Natural killer cell (primary cell): ENCODE measurements at regions not wholly inside any gene's neighbourhood (a gene's known extent, or its start where the extent isn't known, plus 50 kb on each side); places are given as distances from the start of the nearest gene placed in this dataset.

ENCODE experiments used
- ATAC-seq, 3 donors: fragments of 150-1000 bp in 2 of 3; fragments of 200-7000 bp in 1 of 3; cut with Tn5 transposase; 1 replicate in 1 of 3; 2 replicates in 2 of 3; pipeline ENCODE4 v1.10.0; 2021; ENCODE audit warnings: mild to moderate bottlenecking in 2 of 3, moderate library complexity in 2 of 3
- DNase-seq, 2 donors: peaks; one replicate each; pipeline versions ENCODE4 v3.0.0 to v3.0.0-alpha.2; 2013 to 2021; ENCODE audit warnings: mixed read lengths in 1 of 2
- H3K27ac ChIP-seq: one replicate; pipeline ENCODE4 v1.5.1; 2013; ENCODE audit warnings: mild to moderate bottlenecking, low read length
- H3K27me3 ChIP-seq: one replicate; pipeline ENCODE4 v1.6.1; 2013; ENCODE audit warnings: low read length; ENCODE audit not compliant: control insufficient read depth, insufficient read depth
- H3K36me3 ChIP-seq: one replicate; pipeline ENCODE4 v1.6.1; 2013; ENCODE audit warnings: low read length; ENCODE audit not compliant: control insufficient read depth, insufficient read depth
- H3K4me1 ChIP-seq: one replicate; pipeline ENCODE4 v1.6.1; 2013; ENCODE audit warnings: low read length; ENCODE audit not compliant: control insufficient read depth, insufficient read depth
- H3K4me3 ChIP-seq: one replicate; pipeline ENCODE4 v1.5.1; 2013; ENCODE audit warnings: low read length
- H3K9me3 ChIP-seq: one replicate; pipeline ENCODE4 v1.6.1; 2013; ENCODE audit warnings: low read length; ENCODE audit not compliant: control insufficient read depth, insufficient read depth
- H3K27ac Mint-ChIP-seq, 2 donors: one replicate each; pipeline ENCODE4 v1.8.0; 2022; ENCODE audit warnings: mild to moderate bottlenecking in 2 of 2, mixed read lengths in 2 of 2, moderate library complexity in 1 of 2
- H3K27me3 Mint-ChIP-seq, 2 donors: one replicate each; pipeline ENCODE4 v1.8.0; 2022; ENCODE audit warnings: low read depth in 2 of 2, mixed read lengths in 2 of 2
- H3K36me3 Mint-ChIP-seq: one replicate; pipeline ENCODE4 v1.8.0; 2022; ENCODE audit warnings: mixed read lengths
- H3K4me1 Mint-ChIP-seq, 2 donors: one replicate each; pipeline ENCODE4 v1.8.0; 2022; ENCODE audit warnings: mixed read lengths in 2 of 2
- H3K4me3 Mint-ChIP-seq: one replicate; pipeline ENCODE4 v1.8.0; 2022; ENCODE audit warnings: mild to moderate bottlenecking, moderate library complexity, mixed read lengths
- H3K9me3 Mint-ChIP-seq, 2 donors: one replicate each; pipeline ENCODE4 v1.8.0; 2022; ENCODE audit warnings: mixed read lengths in 2 of 2
- CTCF ChIP-seq: fragments of 200-600 bp; IDR thresholded peaks from one replicate; pipeline ENCODE4 v1.8.0; 2022; ENCODE audit warnings: antibody characterized with exemption
- WGBS: methylation state at CpG from one replicate; pipeline ENCODE4 v1.1.7; 2013; ENCODE audit warnings: missing lambda C conversion rate; ENCODE audit not compliant: insufficient coverage; 5-methylcytosine and 5-hydroxymethylcytosine counted together
- intact Hi-C: fragments of 100-400 bp; cut with micrococcal nuclease; formaldehyde crosslinking; loops from one replicate; pipeline ENCODE4 v1.14.2; 2022

GRCh38 chr2:43076676-43077075, 149.7 kb downstream of the ZFP36L2 start:
- intact Hi-C loops, result no loop called here
- Mint-ChIP-seq H3K27me3 (no peaks in the 10 kb centered on the region), H3K36me3 (no peaks in the 10 kb centered on the region), H3K4me1 (no peaks in the 10 kb centered on the region), H3K9me3 (no peaks in the 10 kb centered on the region), H3K4me3 (no peak overlapping the region), H3K27ac (no peak overlapping the region)
- H3K4me1 ChIP-seq, result no peaks in the 10 kb centered on the region
- DNase-seq (no peak), ATAC-seq (no peak)
- no peaks in the 10 kb centered on the region for H3K36me3 ChIP-seq
- no peak for TF ChIP-seq CTCF
- 90% methylated on average over 5 of the region's 5 CpGs for WGBS
- no peak overlapping the region for H3K4me3 ChIP-seq
- no peaks in the 10 kb centered on the region for H3K27me3 ChIP-seq
- no peak overlapping the region for H3K27ac ChIP-seq
- H3K9me3 ChIP-seq, result no peaks in the 10 kb centered on the region

GRCh38 chr2:43075811-43076585, 150.4 kb downstream of the ZFP36L2 start:
- Histone ChIP-seq H3K4me1 (no peaks in the 10 kb centered on the region), H3K9me3 (no peaks in the 10 kb centered on the region), H3K27ac (no peak overlapping the region), H3K36me3 (no peaks in the 10 kb centered on the region), H3K4me3 (no peak overlapping the region), H3K27me3 (no peaks in the 10 kb centered on the region)
- ATAC-seq (no peak), DNase-seq (no peak)
- no peaks in the 10 kb centered on the region for H3K27me3 Mint-ChIP-seq
- H3K27ac Mint-ChIP-seq, result no peak overlapping the region
- H3K4me1 Mint-ChIP-seq, result no peaks in the 10 kb centered on the region
- no peaks in the 10 kb centered on the region for H3K36me3 Mint-ChIP-seq
- H3K4me3 Mint-ChIP-seq, result no peak overlapping the region
- 95% methylated on average over 3 of the region's 3 CpGs for WGBS
- TF ChIP-seq CTCF, result no peak
- intact Hi-C loops, result no loop called here
- no peaks in the 10 kb centered on the region for H3K9me3 Mint-ChIP-seq

- TF ChIP-seq CTCF, result no peak
- H3K36me3 ChIP-seq, result no peaks in the 10 kb centered on the region
- H3K36me3 Mint-ChIP-seq, result no peaks in the 10 kb centered on the region
- no peak overlapping the region for H3K4me3 ChIP-seq
- H3K4me1 ChIP-seq, result no peaks in the 10 kb centered on the region
- H3K27me3 ChIP-seq, result no peaks in the 10 kb centered on the region
- no peaks in the 10 kb centered on the region for H3K9me3 ChIP-seq
- H3K27ac Mint-ChIP-seq, result no peak overlapping the region
- no peaks in the 10 kb centered on the region for H3K9me3 Mint-ChIP-seq
- H3K27ac ChIP-seq, result no peak overlapping the region
- no peaks in the 10 kb centered on the region for H3K4me1 Mint-ChIP-seq
- ATAC-seq (no peak), DNase-seq (no peak)
- intact Hi-C loops, result no loop called here
- WGBS, result 96% methylated on average over 3 of the region's 4 CpGs
- no peak overlapping the region for H3K4me3 Mint-ChIP-seq
- H3K27me3 Mint-ChIP-seq, result no peaks in the 10 kb centered on the region
Observed at GRCh38 chr2:43075054-43075593, 151.3 kb downstream of the ZFP36L2 start.
